ENCODE measurements at regions not wholly inside any gene's neighbourhood (a gene's known extent, or its start where the extent isn't known, plus 50 kb on each side); places are given as distances from the start of the nearest gene placed in this dataset.

- CTCF ChIA-PET = no interaction called here
- DNase-seq (no peak), ATAC-seq (ENCODE audit: low read depth) (no peak)
- no peak overlapping the region for H2BK20ac ChIP-seq (ENCODE audit: low read depth, low read length)
- H2AK5ac ChIP-seq (ENCODE audit: low read depth, low read length) = no peak overlapping the region
- no peak overlapping the region for H2BK120ac ChIP-seq (ENCODE audit: low read depth, low read length)
- no peak overlapping the region for H3K56ac ChIP-seq (ENCODE audit: extremely low read depth, insufficient read depth, low read length)
- no peaks in the 10 kb centered on the region for H3K4me1 ChIP-seq (ENCODE audit: control insufficient read depth, insufficient read depth, low read length)
- no peak overlapping the region for H3K14ac ChIP-seq (replicated peaks; ENCODE audit: low read depth, low read length)
- no peak overlapping the region for H2BK15ac ChIP-seq (ENCODE audit: low read depth, low read length)
- H3K4ac ChIP-seq (ENCODE audit: low read depth, low read length) = no peak overlapping the region
- no peaks in the 10 kb centered on the region for H3K9me1 ChIP-seq (ENCODE audit: insufficient read depth, low read length)
- H3K9ac ChIP-seq (ENCODE audit: low read depth, low read length) = no peak overlapping the region
- peaks cover 20% of the 10 kb centered on the region for H3K9me3 ChIP-seq (ENCODE audit: control insufficient read depth, insufficient read depth, low read length)
- H3K79me1 ChIP-seq (ENCODE audit: low read depth in 1 of 2, low read length in 2 of 2) = no peaks in the 10 kb centered on the region
- no peaks in the 10 kb centered on the region for H3K27me3 ChIP-seq (ENCODE audit: control insufficient read depth, insufficient read depth, low read length)
- H2BK5ac ChIP-seq (ENCODE audit: low read depth, low read length, poor library complexity, severe bottlenecking) = no peak overlapping the region
- H4K91ac ChIP-seq (ENCODE audit: insufficient read depth, low read depth, low read length) = no peak overlapping the region
- intact Hi-C loops (cut with micrococcal nuclease) (no loop called here), dilution Hi-C loops (cut with HindIII; ENCODE audit: low sequenced_read_pairs, unreplicated experiment) (no loop called here), in situ Hi-C loops (cut with MboI; ENCODE audit: low sequenced_read_pairs) (no loop called here)
- no peak overlapping the region for H2AFZ ChIP-seq (replicated peaks; ENCODE audit: low read length, poor library complexity)
- POLR2A ChIA-PET (ENCODE audit: unreplicated experiment) = no interaction called here
- H3K18ac ChIP-seq (ENCODE audit: low read depth, low read length) = no peak overlapping the region
- H3K27ac ChIP-seq (ENCODE audit: insufficient read depth, low read length) = no peak overlapping the region
- no peaks in the 10 kb centered on the region for H3K36me3 ChIP-seq (ENCODE audit: control insufficient read depth, insufficient read depth, low read length)
- H4K20me1 ChIP-seq (ENCODE audit: insufficient read depth, low read length) = no peaks in the 10 kb centered on the region
- no peak for TF ChIP-seq NFE2L2 (IDR thresholded peaks at IDR 0.05; ENCODE audit: low read depth, low read length)
- H3K23ac ChIP-seq (ENCODE audit: low read depth, low read length) = no peak overlapping the region
- no peak overlapping the region for H3K4me2 ChIP-seq (ENCODE audit: low read depth, low read length)
- H2AK9ac ChIP-seq (replicated peaks; ENCODE audit: low read depth, low read length, poor library complexity) = no peak overlapping the region
- no peak overlapping the region for H3K4me3 ChIP-seq (ENCODE audit: insufficient read depth, low read depth, low read length)
- H4K8ac ChIP-seq (ENCODE audit: low read depth in 2 of 2, low read length in 2 of 2) = no peak overlapping the region
- BruUV-seq (replicated peaks) = no TSS peak
- no peak overlapping the region for H4K5ac ChIP-seq (ENCODE audit: low read depth, low read length)
Observed at GRCh38 chr7:153642989-153643388, 409.2 kb upstream of the DPP6 start.
